Ovary (tissue), 3 donors: ENCODE measurements at regions not wholly inside any gene's neighbourhood (a gene's known extent, or its start where the extent isn't known, plus 50 kb on each side); places are given as distances from the start of the nearest gene placed in this dataset.

Experiments used
- CTCF ChIP-seq, 3 donors: fragments of 450-650 bp in 2 of 3; fragments of 200-600 bp in 1 of 3; IDR thresholded peaks; one replicate each; pipeline versions ENCODE4 v1.5.1 to v1.8.0; 2016 to 2022; ENCODE audit warnings: antibody characterized with exemption in 3 of 3, mild to moderate bottlenecking in 1 of 3
- EP300 ChIP-seq: sonication (generic); formaldehyde crosslinking; IDR thresholded peaks from one replicate; pipeline ENCODE4 v1.6.1; 2017; ENCODE audit warnings: antibody characterized with exemption
- POLR2A ChIP-seq: fragments of 450-650 bp; IDR thresholded peaks from one replicate; pipeline ENCODE4 v1.6.1; 2017; ENCODE audit warnings: antibody characterized with exemption, mild to moderate bottlenecking, moderate library complexity
- donor health status: DM: no; HTN: no; CAD: no.

GRCh38 chr2:212721026-212721451 lies 182.4 kb upstream of the ERBB4 start:
- TF ChIP-seq CTCF (IDR thresholded peaks at IDR 0.05) (no peak), POLR2A (no peak), EP300 (no peak)
